Spleen (tissue), 7 donors: ENCODE measurements at regions not wholly inside any gene's neighbourhood (a gene's known extent, or its start where the extent isn't known, plus 50 kb on each side); places are given as distances from the start of the nearest gene placed in this dataset.

ENCODE experiments used
- POLR2A ChIP-seq, 3 donors: fragments of 450-650 bp; IDR thresholded peaks; one replicate each; pipeline ENCODE4 v1.5.1; 2017; ENCODE audit warnings: antibody characterized with exemption in 3 of 3, mild to moderate bottlenecking in 1 of 3
- POLR2AphosphoS5 ChIP-seq, 3 donors: sonication (generic); formaldehyde crosslinking; IDR thresholded peaks; one replicate each; pipeline ENCODE4 v1.5.1; 2017; ENCODE audit warnings: antibody characterized with exemption in 3 of 3
- TF ChIP-seq, protein P1 (sequence below), 11 experiments: fragments of 200-600 bp in 7 of 11; fragments of 450-650 bp in 4 of 11; sonication (generic) in 4 of 11; IDR thresholded peaks in 8 of 11; conservative IDR thresholded peaks in 3 of 11; 1 replicate in 7 of 11; 2 replicates in 4 of 11; pipeline versions ENCODE4 v1.4.0 to v1.8.0; 2016 to 2021; ENCODE audit warnings: antibody characterized with exemption in 11 of 11, inconsistent platforms in 4 of 11, mild to moderate bottlenecking in 1 of 11
- donor health status: DM: no; HTN: no; CAD: no; lungs with moderate emphysema.
- donor health status: DM: no; HTN: no; CAD: no.
- donor health status: DM: no; HTN: no; CAD: no.

DNA sequence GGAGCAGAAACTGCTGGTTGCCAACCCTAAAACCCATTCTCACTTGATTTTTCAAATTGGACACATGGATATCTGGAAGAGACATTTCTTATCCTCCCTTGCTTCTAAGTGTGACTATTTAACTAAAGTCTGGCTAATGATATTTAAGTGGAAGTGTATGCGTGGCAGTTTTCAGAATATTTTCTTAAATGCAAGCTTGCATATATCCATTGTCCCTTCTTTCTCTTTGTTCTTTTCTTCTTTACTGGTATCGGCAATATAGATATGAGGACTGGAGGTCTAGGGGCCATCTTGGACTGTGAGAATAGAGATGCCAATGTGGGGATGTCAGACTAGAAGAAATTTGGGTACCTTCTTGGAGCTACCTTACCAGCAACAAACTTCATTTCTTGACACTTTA, 364.3 kb upstream of the DPH6 start:
- TF ChIP-seq, protein P1, sequence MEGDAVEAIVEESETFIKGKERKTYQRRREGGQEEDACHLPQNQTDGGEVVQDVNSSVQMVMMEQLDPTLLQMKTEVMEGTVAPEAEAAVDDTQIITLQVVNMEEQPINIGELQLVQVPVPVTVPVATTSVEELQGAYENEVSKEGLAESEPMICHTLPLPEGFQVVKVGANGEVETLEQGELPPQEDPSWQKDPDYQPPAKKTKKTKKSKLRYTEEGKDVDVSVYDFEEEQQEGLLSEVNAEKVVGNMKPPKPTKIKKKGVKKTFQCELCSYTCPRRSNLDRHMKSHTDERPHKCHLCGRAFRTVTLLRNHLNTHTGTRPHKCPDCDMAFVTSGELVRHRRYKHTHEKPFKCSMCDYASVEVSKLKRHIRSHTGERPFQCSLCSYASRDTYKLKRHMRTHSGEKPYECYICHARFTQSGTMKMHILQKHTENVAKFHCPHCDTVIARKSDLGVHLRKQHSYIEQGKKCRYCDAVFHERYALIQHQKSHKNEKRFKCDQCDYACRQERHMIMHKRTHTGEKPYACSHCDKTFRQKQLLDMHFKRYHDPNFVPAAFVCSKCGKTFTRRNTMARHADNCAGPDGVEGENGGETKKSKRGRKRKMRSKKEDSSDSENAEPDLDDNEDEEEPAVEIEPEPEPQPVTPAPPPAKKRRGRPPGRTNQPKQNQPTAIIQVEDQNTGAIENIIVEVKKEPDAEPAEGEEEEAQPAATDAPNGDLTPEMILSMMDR (IDR thresholded peaks at IDR 0.05 in 8 of 11, conservative IDR thresholded peaks at IDR 0.05 in 3 of 11), result no peak
- TF ChIP-seq POLR2AphosphoS5 (IDR thresholded peaks at IDR 0.05), result no peak
- no peak for TF ChIP-seq POLR2A (IDR thresholded peaks at IDR 0.05)
